C4-2B (cell line): ENCODE measurements at regions not wholly inside any gene's neighbourhood (a gene's known extent, or its start where the extent isn't known, plus 50 kb on each side); places are given as distances from the start of the nearest gene placed in this dataset.

ENCODE experiments used
- ZFX ChIP-seq: fragments of 450-650 bp; IDR thresholded peaks from 2 replicates; pipeline ENCODE4 v1.6.1; 2017
- TF ChIP-seq, protein P1 (sequence below): fragments of 450-650 bp; conservative IDR thresholded peaks from 2 replicates; pipeline ENCODE4 v1.5.1; 2017; ENCODE audit warnings: mild to moderate bottlenecking

DNA sequence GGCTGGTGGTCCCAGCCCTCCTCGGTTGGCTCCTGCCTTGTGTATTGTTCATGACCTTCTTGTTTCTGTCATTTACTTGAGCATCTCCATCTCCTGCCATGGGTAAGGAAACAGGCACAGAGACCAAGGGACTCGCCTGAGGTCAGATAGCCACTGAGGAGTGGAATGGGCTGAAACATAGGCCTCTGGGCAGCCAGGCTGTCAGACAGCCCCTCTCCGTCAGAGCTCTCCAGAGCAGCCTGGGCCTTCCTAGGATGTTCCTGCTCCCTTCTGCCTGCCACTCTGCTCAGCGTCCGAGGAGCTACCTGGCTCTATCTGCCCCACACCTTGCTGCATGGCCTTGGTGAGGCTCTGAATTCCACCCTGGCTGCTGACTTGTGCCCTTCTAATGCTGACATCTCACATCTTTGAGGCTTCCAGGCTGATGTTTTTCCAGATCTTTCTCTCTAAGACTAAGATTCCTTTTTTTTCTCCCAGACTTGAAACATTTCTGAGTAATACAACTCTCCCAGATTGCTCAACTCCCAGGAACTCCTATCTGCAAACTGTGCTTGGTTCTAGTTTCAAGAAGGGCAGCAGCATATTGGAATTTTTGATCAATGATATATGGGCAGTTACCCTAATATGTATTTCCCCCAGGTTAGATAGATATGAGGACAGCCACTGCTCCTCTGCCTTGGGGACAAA lies 67.7 kb downstream of the MCFD2 start:
- TF ChIP-seq, protein P1, sequence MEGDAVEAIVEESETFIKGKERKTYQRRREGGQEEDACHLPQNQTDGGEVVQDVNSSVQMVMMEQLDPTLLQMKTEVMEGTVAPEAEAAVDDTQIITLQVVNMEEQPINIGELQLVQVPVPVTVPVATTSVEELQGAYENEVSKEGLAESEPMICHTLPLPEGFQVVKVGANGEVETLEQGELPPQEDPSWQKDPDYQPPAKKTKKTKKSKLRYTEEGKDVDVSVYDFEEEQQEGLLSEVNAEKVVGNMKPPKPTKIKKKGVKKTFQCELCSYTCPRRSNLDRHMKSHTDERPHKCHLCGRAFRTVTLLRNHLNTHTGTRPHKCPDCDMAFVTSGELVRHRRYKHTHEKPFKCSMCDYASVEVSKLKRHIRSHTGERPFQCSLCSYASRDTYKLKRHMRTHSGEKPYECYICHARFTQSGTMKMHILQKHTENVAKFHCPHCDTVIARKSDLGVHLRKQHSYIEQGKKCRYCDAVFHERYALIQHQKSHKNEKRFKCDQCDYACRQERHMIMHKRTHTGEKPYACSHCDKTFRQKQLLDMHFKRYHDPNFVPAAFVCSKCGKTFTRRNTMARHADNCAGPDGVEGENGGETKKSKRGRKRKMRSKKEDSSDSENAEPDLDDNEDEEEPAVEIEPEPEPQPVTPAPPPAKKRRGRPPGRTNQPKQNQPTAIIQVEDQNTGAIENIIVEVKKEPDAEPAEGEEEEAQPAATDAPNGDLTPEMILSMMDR, result no peak
- no peak for TF ChIP-seq ZFX
